Ishikawa (cell line): ENCODE measurements at regions not wholly inside any gene's neighbourhood (a gene's known extent, or its start where the extent isn't known, plus 50 kb on each side); places are given as distances from the start of the nearest gene placed in this dataset.

Experiments
- CEBPB ChIP-seq: IDR thresholded peaks from 2 replicates; pipeline ENCODE4 v1.6.1; 2012
- CREB1 ChIP-seq: IDR thresholded peaks from 2 replicates; pipeline ENCODE4 v1.6.1; 2012; ENCODE audit warnings: low read depth
- EGR1 ChIP-seq: IDR thresholded peaks from 2 replicates; pipeline ENCODE4 v1.6.1; 2012
- EP300 ChIP-seq: IDR thresholded peaks from 2 replicates; pipeline ENCODE4 v1.6.1; 2012; ENCODE audit warnings: borderline replicate concordance
- FOXM1 ChIP-seq: IDR thresholded peaks from 2 replicates; pipeline ENCODE4 v1.6.1; 2012; ENCODE audit warnings: low read depth, borderline replicate concordance
- MAX ChIP-seq: IDR thresholded peaks from 2 replicates; pipeline ENCODE4 v1.6.1; 2012
- NFIC ChIP-seq: IDR thresholded peaks from 2 replicates; pipeline ENCODE4 v1.6.1; 2012
- RAD21 ChIP-seq: IDR thresholded peaks from 2 replicates; pipeline ENCODE4 v1.6.1; 2012; ENCODE audit warnings: low read depth
- REST ChIP-seq: IDR thresholded peaks from 2 replicates; pipeline ENCODE4 v1.6.1; 2012; ENCODE audit warnings: low read depth, mild to moderate bottlenecking
- TAF1 ChIP-seq: IDR thresholded peaks from 2 replicates; pipeline ENCODE4 v1.6.1; 2012; ENCODE audit warnings: low read depth, mild to moderate bottlenecking
- TCF12 ChIP-seq: IDR thresholded peaks from 2 replicates; pipeline ENCODE4 v1.6.1; 2012; ENCODE audit warnings: low read depth
- TEAD4 ChIP-seq: IDR thresholded peaks from 2 replicates; pipeline ENCODE4 v1.6.1; 2012
- USF1 ChIP-seq: IDR thresholded peaks from 2 replicates; pipeline ENCODE4 v1.6.1; 2012
- YY1 ChIP-seq: IDR thresholded peaks from 2 replicates; pipeline ENCODE4 v1.6.1; 2012; ENCODE audit warnings: low read depth
- ZBTB7A ChIP-seq: IDR thresholded peaks from 2 replicates; pipeline ENCODE4 v1.6.1; 2012; ENCODE audit warnings: low read depth

DNA sequence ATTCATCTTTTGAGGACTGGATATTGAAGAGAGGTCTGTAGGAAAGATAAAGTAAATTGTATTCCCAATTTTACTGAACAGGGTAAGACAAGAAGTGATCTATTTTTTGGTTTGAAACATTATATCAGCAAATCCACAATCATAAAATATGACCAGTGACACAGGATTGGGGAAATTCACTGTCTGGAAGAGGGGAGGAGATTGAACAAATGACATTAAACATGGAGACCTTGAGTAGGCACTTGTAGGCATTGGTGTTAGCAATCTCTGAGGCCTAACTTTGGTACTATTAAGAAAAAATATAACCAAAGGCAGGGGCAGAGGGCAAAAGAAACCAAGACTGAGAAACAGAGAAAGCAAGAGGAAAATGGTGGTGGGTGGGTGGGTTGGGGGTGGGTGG, 132.6 kb upstream of the TMEM161B start:
- TF ChIP-seq NFIC, result no peak
- TF ChIP-seq MAX, result no peak
- no peak for TF ChIP-seq TEAD4
- TF ChIP-seq YY1, result no peak
- TF ChIP-seq TCF12, result no peak
- no peak for TF ChIP-seq ZBTB7A
- TF ChIP-seq REST, result no peak
- TF ChIP-seq EGR1, result no peak
- no peak for TF ChIP-seq USF1
- TF ChIP-seq FOXM1, result no peak
- TF ChIP-seq EP300, result no peak
- no peak for TF ChIP-seq CEBPB
- no peak for TF ChIP-seq CREB1
- no peak for TF ChIP-seq RAD21
- TF ChIP-seq TAF1, result no peak

- TF ChIP-seq CREB1 (no peak), TEAD4 (no peak), TAF1 (no peak), MAX (no peak), EP300 (no peak), CEBPB (no peak), YY1 (no peak), NFIC (no peak), RAD21 (no peak), REST (no peak), TCF12 (no peak), USF1 (no peak), EGR1 (no peak), FOXM1 (no peak), ZBTB7A (no peak)
Measured at GRCh38 chr5:88399561-88399960, 130.9 kb upstream of the TMEM161B start.

DNA sequence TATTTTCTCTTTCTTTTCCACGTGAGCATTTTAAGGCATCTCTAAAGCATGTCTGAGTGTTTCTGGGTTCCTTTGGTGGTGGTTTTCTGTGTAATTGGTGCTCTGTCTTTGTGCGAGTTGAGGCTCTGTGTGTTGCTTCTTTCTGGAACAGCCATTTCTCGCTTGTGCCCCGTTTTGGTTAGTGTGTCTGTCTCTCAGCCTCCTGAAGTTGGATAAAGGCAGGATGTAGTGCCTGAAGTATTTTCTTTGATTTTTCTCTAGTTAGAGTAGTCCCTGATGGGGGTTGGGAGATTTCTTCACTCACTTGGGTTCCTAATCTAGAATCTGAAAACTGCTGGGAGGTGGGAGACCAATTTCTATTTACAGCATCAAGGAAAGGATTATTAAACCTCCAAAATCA, 129.7 kb upstream of the TMEM161B start:
- TF ChIP-seq CREB1 (no peak), TEAD4 (no peak), MAX (no peak), USF1 (no peak)

GRCh38 chr5:88396751-88397281, 128.2 kb upstream of the TMEM161B start:
- TF ChIP-seq TAF1, result no peak
- TF ChIP-seq CREB1, result no peak
- TF ChIP-seq ZBTB7A, result no peak
- no peak for TF ChIP-seq MAX
- TF ChIP-seq RAD21, result no peak
- TF ChIP-seq REST, result no peak
